Gastroesophageal sphincter (tissue), 3 donors: ENCODE measurements at regions not wholly inside any gene's neighbourhood (a gene's known extent, or its start where the extent isn't known, plus 50 kb on each side); places are given as distances from the start of the nearest gene placed in this dataset.

Source experiments
- CTCF ChIP-seq, 4 experiments: fragments of 200-600 bp in 2 of 4; fragments of 450-650 bp in 2 of 4; sonication (generic) in 1 of 4; IDR thresholded peaks; one replicate each; pipeline ENCODE4 v1.5.1; 2017 to 2019; ENCODE audit warnings: antibody characterized with exemption in 4 of 4, mild to moderate bottlenecking in 2 of 4, moderate library complexity in 2 of 4
- POLR2A ChIP-seq, 2 donors: fragments of 450-650 bp; IDR thresholded peaks; one replicate each; pipeline ENCODE4 v1.6.1; 2017; ENCODE audit warnings: antibody characterized with exemption in 2 of 2, mild to moderate bottlenecking in 2 of 2, moderate library complexity in 1 of 2

DNA sequence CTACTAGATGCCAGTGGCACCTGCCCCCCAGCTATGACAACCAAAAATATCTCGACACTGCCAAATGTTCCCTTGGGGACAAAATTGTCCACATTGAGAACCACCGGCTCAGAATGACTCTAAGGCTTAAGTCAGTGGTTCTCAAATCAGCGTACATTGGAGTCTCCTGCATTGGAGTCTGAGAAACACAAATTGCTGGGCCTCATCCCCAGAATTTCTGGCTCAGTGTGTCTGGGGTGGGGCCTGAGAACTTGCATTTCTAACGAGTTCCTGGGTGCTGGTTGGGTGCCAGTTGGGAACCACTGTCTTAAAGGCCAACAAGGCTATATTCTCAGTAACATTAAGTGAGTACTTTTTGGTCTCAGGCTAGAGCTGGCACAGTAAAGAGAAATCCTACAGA is 77.7 kb upstream of the GADD45A start:
- TF ChIP-seq POLR2A (IDR thresholded peaks at IDR 0.05) (no peak), CTCF (IDR thresholded peaks at IDR 0.05) (no peak)
